Stimulated activated effector memory CD8-positive, alpha-beta T cell treated with anti-CD3 and anti-CD28 coated beads, Interleukin-12 subunit alpha, Interleukin-12 subunit beta, amount 100 ng/mL, for 72 hours (primary cell): ENCODE measurements at regions not wholly inside any gene's neighbourhood (a gene's known extent, or its start where the extent isn't known, plus 50 kb on each side); places are given as distances from the start of the nearest gene placed in this dataset.
A peak's percentile ranks its signal among the peaks of the same experiment; 100 is the strongest.
"Not testable (repeated sequence)": the region's sequence is repeated elsewhere in the genome, so short reads cannot be mapped to it uniquely, and the experiment has no call there.

Experiments
- ATAC-seq: fragments of 150-1000 bp; cut with Tn5 transposase; 2 replicates; pipeline ENCODE4 v1.10.0; 2021
- DNase-seq, 2 donors: peaks; one replicate each; pipeline ENCODE4 v3.0.0; 2021 to 2022; ENCODE audit warnings: low spot score in 2 of 2
- H3K27ac Mint-ChIP-seq: one replicate; pipeline ENCODE4 v1.8.0; 2022; ENCODE audit warnings: mild to moderate bottlenecking, mixed read lengths
- H3K36me3 Mint-ChIP-seq: one replicate; pipeline ENCODE4 v1.8.0; 2022; ENCODE audit warnings: mild to moderate bottlenecking, mixed read lengths
- H3K4me1 Mint-ChIP-seq: one replicate; pipeline ENCODE4 v1.8.0; 2022; ENCODE audit warnings: mixed read lengths
- H3K4me3 Mint-ChIP-seq: one replicate; pipeline ENCODE4 v1.8.0; 2022; ENCODE audit warnings: mild to moderate bottlenecking, mixed read lengths
- H3K9me3 Mint-ChIP-seq: one replicate; pipeline ENCODE4 v1.8.0; 2022; ENCODE audit warnings: mixed read lengths

GRCh38 chr1:245019910-245020486 lies 134.8 kb upstream of the KIF26B start:
- Mint-ChIP-seq H3K4me3 (no peak overlapping the region), H3K36me3 (no peaks in the 10 kb centered on the region), H3K27ac (no peak overlapping the region), H3K9me3 (no peaks in the 10 kb centered on the region), H3K4me1 (no peaks in the 10 kb centered on the region)
- ATAC-seq (peak; percentile 47), DNase-seq (no peak)

GRCh38 chr1:245016700-245017099 lies 138.1 kb upstream of the KIF26B start:
- Mint-ChIP-seq H3K4me3 (no peak overlapping the region), H3K27ac (no peak overlapping the region), H3K36me3 (no peaks in the 10 kb centered on the region), H3K4me1 (no peaks in the 10 kb centered on the region), H3K9me3 (no peaks in the 10 kb centered on the region)
- ATAC-seq (no peak), DNase-seq (no peak)

- no peak overlapping the region for H3K4me3 Mint-ChIP-seq
Measured at GRCh38 chr1:245015031-245015430, 139.8 kb upstream of the KIF26B start.

GRCh38 chr1:245014247-245015029 lies 140.3 kb upstream of the KIF26B start:
- DNase-seq (no peak), ATAC-seq (no peak)
- no peaks in the 10 kb centered on the region for H3K9me3 Mint-ChIP-seq
- no peak overlapping the region for H3K27ac Mint-ChIP-seq
- no peak overlapping the region for H3K4me3 Mint-ChIP-seq
- H3K4me1 Mint-ChIP-seq = no peaks in the 10 kb centered on the region
- no peaks in the 10 kb centered on the region for H3K36me3 Mint-ChIP-seq

More at GRCh38 chr1:245015031-245015430, 139.8 kb upstream of the KIF26B start:
- ATAC-seq = no peak
- no peaks in the 10 kb centered on the region for H3K9me3 Mint-ChIP-seq
- H3K4me1 Mint-ChIP-seq = no peaks in the 10 kb centered on the region
- no peaks in the 10 kb centered on the region for H3K36me3 Mint-ChIP-seq
- H3K27ac Mint-ChIP-seq = no peak overlapping the region
- DNase-seq = no peak

- Mint-ChIP-seq H3K4me1 (no peaks in the 10 kb centered on the region), H3K36me3 (no peaks in the 10 kb centered on the region), H3K27ac (no peak overlapping the region), H3K9me3 (no peaks in the 10 kb centered on the region), H3K4me3 (no peak overlapping the region)
- DNase-seq = no peak
- ATAC-seq = no peak
Measured at GRCh38 chr1:245010018-245010614, 144.7 kb upstream of the KIF26B start.

GRCh38 chr1:245008761-245009160 lies 144.4 kb upstream of the HNRNPU start:
- Mint-ChIP-seq H3K9me3 (no peaks in the 10 kb centered on the region), H3K27ac (no peak overlapping the region), H3K36me3 (no peaks in the 10 kb centered on the region), H3K4me1 (no peaks in the 10 kb centered on the region), H3K4me3 (no peak overlapping the region)
- ATAC-seq = no peak
- no peak for DNase-seq

GRCh38 chr1:245007852-245008251 lies 143.5 kb upstream of the HNRNPU start:
- Mint-ChIP-seq H3K9me3 (no peaks in the 10 kb centered on the region), H3K4me1 (no peaks in the 10 kb centered on the region), H3K4me3 (no peak overlapping the region), H3K27ac (no peak overlapping the region), H3K36me3 (no peaks in the 10 kb centered on the region)
- no peak for ATAC-seq
- no peak for DNase-seq

- Mint-ChIP-seq H3K9me3 (no peaks in the 10 kb centered on the region), H3K27ac (no peak overlapping the region), H3K4me1 (no peaks in the 10 kb centered on the region), H3K36me3 (no peaks in the 10 kb centered on the region), H3K4me3 (no peak overlapping the region)
- ATAC-seq = no peak
- DNase-seq = no peak
Measured at GRCh38 chr1:245003246-245003645, 138.9 kb upstream of the HNRNPU start.

- ATAC-seq = no peak
- no peaks in the 10 kb centered on the region for H3K9me3 Mint-ChIP-seq
- H3K27ac Mint-ChIP-seq = no peak overlapping the region
- no peak for DNase-seq
- H3K4me1 Mint-ChIP-seq = no peaks in the 10 kb centered on the region
- H3K36me3 Mint-ChIP-seq = no peaks in the 10 kb centered on the region
- no peak overlapping the region for H3K4me3 Mint-ChIP-seq
Measured at GRCh38 chr1:245001252-245001651, 136.9 kb upstream of the HNRNPU start.

GRCh38 chr1:245000872-245001188 lies 136.5 kb upstream of the HNRNPU start:
- no peak overlapping the region for H3K27ac Mint-ChIP-seq

GRCh38 chr1:244999644-245000043 lies 135.3 kb upstream of the HNRNPU start:
- H3K4me1 Mint-ChIP-seq, DNase-seq, H3K9me3 Mint-ChIP-seq, H3K36me3 Mint-ChIP-seq, H3K27ac Mint-ChIP-seq, ATAC-seq, H3K4me3 Mint-ChIP-seq: not testable (repeated sequence)

More at GRCh38 chr1:245000872-245001188, 136.5 kb upstream of the HNRNPU start:
- ATAC-seq (no peak), DNase-seq (no peak)
- no peaks in the 10 kb centered on the region for H3K4me1 Mint-ChIP-seq
- H3K4me3 Mint-ChIP-seq = no peak overlapping the region
- H3K36me3 Mint-ChIP-seq = no peaks in the 10 kb centered on the region
- H3K9me3 Mint-ChIP-seq = no peaks in the 10 kb centered on the region

- ATAC-seq = no peak
- Mint-ChIP-seq H3K9me3 (no peaks in the 10 kb centered on the region), H3K4me1 (no peaks in the 10 kb centered on the region), H3K36me3 (no peaks in the 10 kb centered on the region), H3K4me3 (no peak overlapping the region), H3K27ac (no peak overlapping the region)
- DNase-seq = no peak
Measured at GRCh38 chr1:244998717-244999346, 134.5 kb upstream of the HNRNPU start.

GRCh38 chr1:244995602-244996400 lies 131.5 kb upstream of the HNRNPU start:
- H3K4me3 Mint-ChIP-seq = no peak overlapping the region
- DNase-seq (no peak), ATAC-seq (no peak)
- no peaks in the 10 kb centered on the region for H3K9me3 Mint-ChIP-seq
- H3K27ac Mint-ChIP-seq = no peak overlapping the region
- H3K4me1 Mint-ChIP-seq = peaks cover 8% of the 10 kb centered on the region
- H3K36me3 Mint-ChIP-seq = no peaks in the 10 kb centered on the region

GRCh38 chr1:244992833-244993232 lies 128.5 kb upstream of the HNRNPU start:
- Mint-ChIP-seq H3K4me1 (peaks cover 8% of the 10 kb centered on the region), H3K27ac (no peak overlapping the region), H3K4me3 (no peak overlapping the region), H3K9me3 (no peaks in the 10 kb centered on the region), H3K36me3 (no peaks in the 10 kb centered on the region)
- ATAC-seq (peak; percentile 84), DNase-seq (no peak)

- Mint-ChIP-seq H3K27ac (no peak overlapping the region), H3K9me3 (no peaks in the 10 kb centered on the region), H3K36me3 (no peaks in the 10 kb centered on the region), H3K4me3 (no peak overlapping the region), H3K4me1 (peaks cover 8% of the 10 kb centered on the region)
- no peak for DNase-seq
- ATAC-seq = no peak
Measured at GRCh38 chr1:244989813-244990212, 125.5 kb upstream of the HNRNPU start.
